C4-2B (cell line): ENCODE measurements at regions not wholly inside any gene's neighbourhood (a gene's known extent, or its start where the extent isn't known, plus 50 kb on each side); places are given as distances from the start of the nearest gene placed in this dataset.

Experiments used
- H3K27ac ChIP-seq: fragments of 450-650 bp; 2 replicates; pipeline ENCODE4 v1.5.1; 2017
- CTCF ChIP-seq: fragments of 450-650 bp; conservative IDR thresholded peaks from 2 replicates; pipeline ENCODE4 v1.5.1; 2017; ENCODE audit warnings: mild to moderate bottlenecking
- ZFX ChIP-seq: fragments of 450-650 bp; IDR thresholded peaks from 2 replicates; pipeline ENCODE4 v1.6.1; 2017

DNA sequence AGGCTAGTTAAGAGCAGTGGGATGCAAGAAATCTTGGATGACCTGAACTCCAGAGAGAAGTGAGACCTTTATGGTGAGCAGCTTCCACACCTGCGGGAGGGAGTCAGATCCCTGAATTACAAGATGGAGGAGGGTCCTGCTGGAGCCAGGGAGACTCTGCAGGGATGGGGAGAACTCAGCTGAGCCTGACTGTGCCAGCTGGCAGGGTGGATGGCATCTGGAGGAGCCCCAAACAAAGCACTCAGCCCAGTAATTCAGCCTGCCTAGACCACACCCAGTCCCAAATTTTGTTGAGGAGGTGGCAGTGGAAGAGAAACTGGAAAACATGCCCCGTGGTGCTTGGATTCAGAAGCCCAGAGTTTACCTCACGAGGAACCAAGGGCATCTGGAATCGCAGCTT, 208.2 kb downstream of the WDR11 start:
- TF ChIP-seq ZFX (no peak), CTCF (no peak)
- no peak overlapping the region for H3K27ac ChIP-seq

GRCh38 chr10:121062115-121062514, 211.0 kb downstream of the WDR11 start:
- H3K27ac ChIP-seq, result no peak overlapping the region
- TF ChIP-seq ZFX (no peak), CTCF (no peak)

- H3K27ac ChIP-seq, result no peak overlapping the region
- no peak for TF ChIP-seq ZFX
- TF ChIP-seq CTCF, result no peak
Observed at GRCh38 chr10:121063744-121064143, 212.6 kb downstream of the WDR11 start.

GRCh38 chr10:121064491-121064890, 213.3 kb downstream of the WDR11 start:
- H3K27ac ChIP-seq, result no peak overlapping the region
- no peak for TF ChIP-seq CTCF

GRCh38 chr10:121065330-121065729, 214.2 kb downstream of the WDR11 start:
- no peak for TF ChIP-seq CTCF
- TF ChIP-seq ZFX, result no peak
- H3K27ac ChIP-seq, result no peak overlapping the region

DNA sequence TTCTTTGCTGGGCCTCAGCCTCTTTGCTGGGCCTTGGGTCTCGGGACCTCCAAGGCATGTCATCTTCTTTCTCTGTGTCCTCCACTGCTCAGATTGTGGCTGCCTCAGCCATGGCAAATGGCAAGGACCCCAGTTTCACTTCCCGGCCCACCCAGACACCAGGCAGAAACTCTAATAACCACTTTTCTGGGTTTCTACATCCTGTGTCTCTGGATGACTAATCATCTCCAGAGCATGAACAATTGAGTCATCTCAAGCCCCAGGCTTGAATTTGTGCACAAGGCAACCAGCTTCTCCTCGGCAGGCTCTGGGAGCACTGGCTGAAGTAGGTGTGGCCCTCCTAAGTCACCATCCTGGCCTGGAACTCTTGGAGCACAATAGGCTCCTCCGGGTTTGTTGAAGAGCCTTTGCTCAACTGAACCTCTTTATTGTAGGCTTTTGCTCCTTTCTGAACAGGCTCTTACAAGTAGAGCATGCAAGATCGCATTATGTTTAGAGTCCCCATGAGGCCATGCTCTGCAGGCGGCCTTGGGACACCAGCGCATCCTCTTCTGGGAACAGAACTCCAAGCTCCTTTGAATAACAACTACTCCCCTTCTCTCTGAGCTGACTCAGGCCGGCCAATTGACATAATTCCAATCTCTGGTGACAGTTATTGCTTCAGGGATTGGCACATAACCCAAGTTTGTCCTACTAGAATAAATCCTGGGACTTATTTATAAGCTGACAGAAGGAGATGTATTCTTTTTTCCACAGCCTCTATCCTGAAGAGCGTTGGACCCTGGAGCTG, 218.1 kb downstream of the WDR11 start:
- H3K27ac ChIP-seq, result no peak overlapping the region
- TF ChIP-seq CTCF (no peak), ZFX (no peak)

DNA sequence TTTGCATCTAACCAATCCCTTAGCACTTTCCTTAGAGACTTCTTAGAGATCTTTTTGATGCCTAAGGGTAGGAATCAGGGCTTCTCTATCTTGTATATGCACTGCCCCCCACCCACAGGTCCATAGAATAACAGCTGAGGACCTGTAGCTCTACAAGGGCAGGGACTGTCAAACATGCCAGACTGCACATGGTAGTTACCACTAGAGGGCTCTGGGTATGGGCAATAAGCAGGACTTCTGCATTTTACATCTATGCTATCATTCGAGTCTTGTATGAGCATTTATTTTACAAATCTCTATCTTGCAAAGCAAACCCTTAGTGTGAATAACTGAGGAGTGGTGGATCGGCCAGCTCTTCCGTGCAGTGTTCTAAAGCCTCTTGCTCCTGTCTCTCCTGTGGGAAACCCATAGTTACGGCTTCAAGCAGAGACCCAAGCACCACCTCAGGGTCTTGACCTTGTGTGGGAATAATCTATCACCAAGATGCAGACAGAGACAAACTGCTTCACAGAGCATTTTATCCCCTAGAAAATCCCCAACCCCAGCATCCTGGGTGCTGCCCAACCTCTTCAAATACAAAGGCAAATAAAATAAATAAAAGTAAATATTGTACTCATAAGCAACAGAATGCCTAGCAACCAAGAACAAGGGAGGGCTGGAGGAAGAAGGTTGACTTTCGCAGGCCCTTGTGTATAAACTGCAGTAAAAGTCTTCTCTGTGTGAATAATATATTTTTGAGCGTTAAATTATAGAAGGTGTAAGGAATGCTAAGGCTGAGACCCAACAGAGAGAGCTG, 219.3 kb downstream of the WDR11 start:
- TF ChIP-seq ZFX (no peak), CTCF (peak; percentile 62)

More for the DNA sequence above, 219.3 kb downstream of the WDR11 start:
- H3K27ac ChIP-seq, result peak overlapping the region; percentile 47; the same call in 1 of the 2 replicates
